ENCODE measurements at regions not wholly inside any gene's neighbourhood (a gene's known extent, or its start where the extent isn't known, plus 50 kb on each side); places are given as distances from the start of the nearest gene placed in this dataset.
"Not testable (repeated sequence)": the region's sequence is repeated elsewhere in the genome, so short reads cannot be mapped to it uniquely, and the experiment has no call there.

DNA sequence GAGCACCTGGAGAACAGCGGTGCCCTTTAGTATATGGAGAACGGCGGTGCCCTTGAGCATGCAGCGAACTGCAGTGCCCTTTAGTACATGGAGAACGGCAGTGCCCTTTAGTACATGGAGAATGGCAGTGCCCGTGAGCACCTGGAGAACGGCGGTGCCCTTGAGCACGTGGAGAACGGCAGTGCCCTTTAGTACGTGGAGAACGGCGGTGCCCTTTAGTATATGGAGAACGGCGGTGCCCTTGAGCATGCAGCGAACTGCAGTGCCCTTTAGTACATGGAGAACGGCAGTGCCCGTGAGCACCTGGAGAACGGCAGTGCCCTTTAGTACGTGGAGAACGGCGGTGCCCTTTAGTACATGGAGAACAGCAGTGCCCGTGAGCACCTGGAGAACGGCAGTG lies 151.8 kb downstream of the DLL1 start:
- TF ChIP-seq, protein P1, sequence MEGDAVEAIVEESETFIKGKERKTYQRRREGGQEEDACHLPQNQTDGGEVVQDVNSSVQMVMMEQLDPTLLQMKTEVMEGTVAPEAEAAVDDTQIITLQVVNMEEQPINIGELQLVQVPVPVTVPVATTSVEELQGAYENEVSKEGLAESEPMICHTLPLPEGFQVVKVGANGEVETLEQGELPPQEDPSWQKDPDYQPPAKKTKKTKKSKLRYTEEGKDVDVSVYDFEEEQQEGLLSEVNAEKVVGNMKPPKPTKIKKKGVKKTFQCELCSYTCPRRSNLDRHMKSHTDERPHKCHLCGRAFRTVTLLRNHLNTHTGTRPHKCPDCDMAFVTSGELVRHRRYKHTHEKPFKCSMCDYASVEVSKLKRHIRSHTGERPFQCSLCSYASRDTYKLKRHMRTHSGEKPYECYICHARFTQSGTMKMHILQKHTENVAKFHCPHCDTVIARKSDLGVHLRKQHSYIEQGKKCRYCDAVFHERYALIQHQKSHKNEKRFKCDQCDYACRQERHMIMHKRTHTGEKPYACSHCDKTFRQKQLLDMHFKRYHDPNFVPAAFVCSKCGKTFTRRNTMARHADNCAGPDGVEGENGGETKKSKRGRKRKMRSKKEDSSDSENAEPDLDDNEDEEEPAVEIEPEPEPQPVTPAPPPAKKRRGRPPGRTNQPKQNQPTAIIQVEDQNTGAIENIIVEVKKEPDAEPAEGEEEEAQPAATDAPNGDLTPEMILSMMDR (IDR thresholded peaks at IDR 0.05; ENCODE audit: low read depth, low read length, poor library complexity, severe bottlenecking), result not testable (repeated sequence)
- not testable (repeated sequence) for TF ChIP-seq EZH2phosphoT487 (IDR thresholded peaks at IDR 0.05; ENCODE audit: borderline replicate concordance, low read length)
